ENCODE measurements at regions not wholly inside any gene's neighbourhood (a gene's known extent, or its start where the extent isn't known, plus 50 kb on each side); places are given as distances from the start of the nearest gene placed in this dataset.

DNA sequence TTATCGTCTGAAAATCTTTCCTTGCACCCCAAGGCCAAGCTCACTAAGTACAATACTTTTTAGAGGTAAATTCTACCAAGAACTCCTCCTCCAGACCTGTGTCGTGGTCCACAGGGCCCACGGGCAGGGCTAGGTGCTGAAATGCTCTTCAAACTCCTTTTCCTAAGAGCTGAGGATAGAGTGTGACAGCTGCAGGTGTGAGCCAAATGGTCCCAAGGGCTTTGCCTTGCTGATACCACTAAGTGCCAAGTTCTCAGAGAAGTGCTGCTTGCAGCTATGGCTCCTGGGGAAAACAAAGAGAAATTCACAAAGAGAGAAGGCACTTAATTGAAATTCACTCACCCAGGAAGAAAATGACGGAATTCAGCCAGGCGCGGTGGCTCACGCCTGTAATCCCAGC lies 868.9 kb upstream of the AUTS2 start:
- H2AFZ ChIP-seq (ENCODE audit: low read depth, low read length), result no peak overlapping the region
- no peaks in the 10 kb centered on the region for H3K36me3 Mint-ChIP-seq (ENCODE audit: low read depth, unreplicated experiment)
- H3K4me3 Mint-ChIP-seq (ENCODE audit: unreplicated experiment), result no peak overlapping the region
- no peaks in the 10 kb centered on the region for H3K4me1 Mint-ChIP-seq (ENCODE audit: low read depth, unreplicated experiment)
- H3K27me3 ChIP-seq (ENCODE audit: insufficient read depth, low read length), result peaks cover 4% of the 10 kb centered on the region
- H3K27me3 Mint-ChIP-seq (ENCODE audit: low read depth, unreplicated experiment), result no peaks in the 10 kb centered on the region
- H3K9me3 Mint-ChIP-seq (ENCODE audit: unreplicated experiment), result peaks cover 5% of the 10 kb centered on the region
- H3K27ac ChIP-seq (ENCODE audit: low read depth, low read length), result no peak overlapping the region
- H3K4me3 ChIP-seq (ENCODE audit: insufficient read depth, low read depth, low read length), result no peak overlapping the region
- FAIRE-seq (no peak), DNase-seq (ENCODE audit: low read depth) (no peak)
- TF ChIP-seq, protein P1, sequence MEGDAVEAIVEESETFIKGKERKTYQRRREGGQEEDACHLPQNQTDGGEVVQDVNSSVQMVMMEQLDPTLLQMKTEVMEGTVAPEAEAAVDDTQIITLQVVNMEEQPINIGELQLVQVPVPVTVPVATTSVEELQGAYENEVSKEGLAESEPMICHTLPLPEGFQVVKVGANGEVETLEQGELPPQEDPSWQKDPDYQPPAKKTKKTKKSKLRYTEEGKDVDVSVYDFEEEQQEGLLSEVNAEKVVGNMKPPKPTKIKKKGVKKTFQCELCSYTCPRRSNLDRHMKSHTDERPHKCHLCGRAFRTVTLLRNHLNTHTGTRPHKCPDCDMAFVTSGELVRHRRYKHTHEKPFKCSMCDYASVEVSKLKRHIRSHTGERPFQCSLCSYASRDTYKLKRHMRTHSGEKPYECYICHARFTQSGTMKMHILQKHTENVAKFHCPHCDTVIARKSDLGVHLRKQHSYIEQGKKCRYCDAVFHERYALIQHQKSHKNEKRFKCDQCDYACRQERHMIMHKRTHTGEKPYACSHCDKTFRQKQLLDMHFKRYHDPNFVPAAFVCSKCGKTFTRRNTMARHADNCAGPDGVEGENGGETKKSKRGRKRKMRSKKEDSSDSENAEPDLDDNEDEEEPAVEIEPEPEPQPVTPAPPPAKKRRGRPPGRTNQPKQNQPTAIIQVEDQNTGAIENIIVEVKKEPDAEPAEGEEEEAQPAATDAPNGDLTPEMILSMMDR (IDR thresholded peaks at IDR 0.05; ENCODE audit: insufficient read depth, low read depth, low read length), result no peak
- TF ChIP-seq EZH2 (IDR thresholded peaks at IDR 0.05; ENCODE audit: insufficient read depth, low read length), result no peak
- H3K79me2 ChIP-seq (ENCODE audit: insufficient read depth, low read length), result no peaks in the 10 kb centered on the region
- H3K36me3 ChIP-seq (ENCODE audit: insufficient read depth, low read length), result no peaks in the 10 kb centered on the region
- no peaks in the 10 kb centered on the region for H4K20me1 ChIP-seq (ENCODE audit: insufficient read depth, low read length)
- no peak overlapping the region for H3K9ac ChIP-seq (ENCODE audit: low read length)
- H3K4me1 ChIP-seq (ENCODE audit: insufficient read depth, low read length), result no peaks in the 10 kb centered on the region
- H3K9me3 ChIP-seq (ENCODE audit: insufficient read depth, low read depth, low read length), result no peaks in the 10 kb centered on the region
- no peak overlapping the region for H3K4me2 ChIP-seq (ENCODE audit: low read length)
- H3K27ac Mint-ChIP-seq (ENCODE audit: unreplicated experiment), result no peak overlapping the region

DNA sequence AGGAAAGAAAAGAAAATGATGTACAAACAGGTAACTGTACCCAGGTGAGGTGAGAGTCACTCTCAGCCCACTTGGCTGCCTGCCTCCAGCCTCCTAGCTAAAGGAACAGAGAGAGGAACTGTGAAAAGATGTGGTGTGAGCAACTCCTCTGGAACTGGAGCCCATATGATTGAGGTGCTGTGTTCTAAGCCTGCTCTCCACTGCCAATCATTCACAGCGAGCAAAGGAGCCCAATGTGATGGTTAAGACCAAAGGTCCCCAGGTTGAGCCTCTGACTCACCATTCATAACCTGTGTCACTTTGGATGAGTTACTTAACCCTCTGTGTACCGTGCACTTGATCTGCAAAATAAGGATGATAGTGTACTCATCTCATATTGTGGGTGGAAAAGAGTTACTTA lies 868.1 kb upstream of the AUTS2 start:
- H3K36me3 Mint-ChIP-seq (ENCODE audit: low read depth, unreplicated experiment), result no peaks in the 10 kb centered on the region
- Histone ChIP-seq H4K20me1 (ENCODE audit: insufficient read depth, low read length) (no peaks in the 10 kb centered on the region), H3K27ac (ENCODE audit: low read depth, low read length) (no peak overlapping the region), H3K36me3 (ENCODE audit: insufficient read depth, low read length) (no peaks in the 10 kb centered on the region), H3K4me2 (ENCODE audit: low read length) (no peak overlapping the region), H3K9ac (ENCODE audit: low read length) (no peak overlapping the region), H2AFZ (ENCODE audit: low read depth, low read length) (no peak overlapping the region), H3K4me1 (ENCODE audit: insufficient read depth, low read length) (no peaks in the 10 kb centered on the region), H3K9me3 (ENCODE audit: insufficient read depth, low read depth, low read length) (no peaks in the 10 kb centered on the region), H3K27me3 (ENCODE audit: insufficient read depth, low read length) (peaks cover 4% of the 10 kb centered on the region), H3K79me2 (ENCODE audit: insufficient read depth, low read length) (no peaks in the 10 kb centered on the region), H3K4me3 (ENCODE audit: insufficient read depth, low read depth, low read length) (no peak overlapping the region)
- no peak for TF ChIP-seq EZH2 (IDR thresholded peaks at IDR 0.05; ENCODE audit: insufficient read depth, low read length)
- TF ChIP-seq, protein P1 (IDR thresholded peaks at IDR 0.05; ENCODE audit: insufficient read depth, low read depth, low read length), result no peak
- H3K27me3 Mint-ChIP-seq (ENCODE audit: low read depth, unreplicated experiment), result no peaks in the 10 kb centered on the region
- FAIRE-seq (no peak), DNase-seq (ENCODE audit: low read depth) (no peak)
- no peak overlapping the region for H3K4me3 Mint-ChIP-seq (ENCODE audit: unreplicated experiment)
- peaks cover 4% of the 10 kb centered on the region for H3K9me3 Mint-ChIP-seq (ENCODE audit: unreplicated experiment)
- H3K4me1 Mint-ChIP-seq (ENCODE audit: low read depth, unreplicated experiment), result no peaks in the 10 kb centered on the region
- no peak overlapping the region for H3K27ac Mint-ChIP-seq (ENCODE audit: unreplicated experiment)

DNA sequence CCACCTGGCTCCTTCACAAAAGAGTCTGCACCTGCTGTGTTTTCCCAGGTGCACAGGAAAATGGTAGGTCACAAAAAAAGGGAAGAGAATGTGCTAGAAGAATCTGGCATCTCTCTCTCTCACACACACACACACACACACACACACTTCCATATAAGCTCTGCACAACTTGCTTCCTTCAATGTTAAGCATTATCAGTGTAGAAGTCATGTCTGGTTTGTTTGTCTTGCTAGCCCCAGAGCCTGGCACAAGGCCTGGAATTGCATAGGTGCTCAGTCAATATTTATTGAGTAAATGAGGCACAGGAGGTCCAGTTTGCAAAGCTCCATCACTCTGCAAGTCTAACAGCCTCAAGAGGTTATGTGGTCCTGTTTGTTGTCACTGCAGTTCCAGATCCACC lies 867.3 kb upstream of the AUTS2 start:
- Histone ChIP-seq H3K4me3 (ENCODE audit: insufficient read depth, low read depth, low read length) (no peak overlapping the region), H3K36me3 (ENCODE audit: insufficient read depth, low read length) (no peaks in the 10 kb centered on the region), H2AFZ (ENCODE audit: low read depth, low read length) (no peak overlapping the region), H3K4me1 (ENCODE audit: insufficient read depth, low read length) (no peaks in the 10 kb centered on the region), H4K20me1 (ENCODE audit: insufficient read depth, low read length) (no peaks in the 10 kb centered on the region), H3K9me3 (ENCODE audit: insufficient read depth, low read depth, low read length) (peaks cover 3% of the 10 kb centered on the region), H3K27me3 (ENCODE audit: insufficient read depth, low read length) (peaks cover 4% of the 10 kb centered on the region), H3K9ac (ENCODE audit: low read length) (no peak overlapping the region), H3K4me2 (ENCODE audit: low read length) (no peak overlapping the region), H3K79me2 (ENCODE audit: insufficient read depth, low read length) (no peaks in the 10 kb centered on the region), H3K27ac (ENCODE audit: low read depth, low read length) (no peak overlapping the region)
- Mint-ChIP-seq H3K36me3 (ENCODE audit: low read depth, unreplicated experiment) (no peaks in the 10 kb centered on the region), H3K4me1 (ENCODE audit: low read depth, unreplicated experiment) (no peaks in the 10 kb centered on the region), H3K27ac (ENCODE audit: unreplicated experiment) (no peak overlapping the region), H3K4me3 (ENCODE audit: unreplicated experiment) (no peak overlapping the region), H3K9me3 (ENCODE audit: unreplicated experiment) (peaks cover 4% of the 10 kb centered on the region), H3K27me3 (ENCODE audit: low read depth, unreplicated experiment) (no peaks in the 10 kb centered on the region)
- FAIRE-seq (no peak), DNase-seq (ENCODE audit: low read depth) (no peak)
- TF ChIP-seq, protein P1 (IDR thresholded peaks at IDR 0.05; ENCODE audit: insufficient read depth, low read depth, low read length), result no peak
- no peak for TF ChIP-seq EZH2 (IDR thresholded peaks at IDR 0.05; ENCODE audit: insufficient read depth, low read length)

All from astrocyte (in vitro differentiated cells and primary cell).